ENCODE measurements at regions not wholly inside any gene's neighbourhood (a gene's known extent, or its start where the extent isn't known, plus 50 kb on each side); places are given as distances from the start of the nearest gene placed in this dataset.

GRCh38 chr6:115554060-115554459 is 506.6 kb downstream of the FRK start:
- Histone ChIP-seq H3K4me3 (ENCODE audit: control insufficient read depth in 1 of 7, extremely low read depth in 1 of 7, insufficient read depth in 4 of 7, low read depth in 2 of 7, low read length in 6 of 7) (no peak overlapping the region), H3K27ac (ENCODE audit: insufficient read depth in 1 of 2, low read depth in 1 of 2, low read length in 2 of 2, poor library complexity in 1 of 2, severe bottlenecking in 2 of 2) (no peak overlapping the region), H3K36me3 (ENCODE audit: control insufficient read depth in 4 of 4, insufficient read depth in 4 of 4, low read length in 3 of 4) (no peaks in the 10 kb centered on the region), H3K4me1 (ENCODE audit: control extremely low read depth in 1 of 4, control insufficient read depth in 4 of 4, insufficient read depth in 4 of 4, low read length in 3 of 4) (no peaks in the 10 kb centered on the region), H3K27me3 (replicated peaks in 2 of 5; ENCODE audit: control insufficient read depth in 4 of 5, insufficient read depth in 5 of 5, low read length in 4 of 5) (no peaks in the 10 kb centered on the region), H3K9me3 (ENCODE audit: control extremely low read depth in 1 of 5, control insufficient read depth in 4 of 5, insufficient read depth in 2 of 5, low read depth in 1 of 5, low read length in 4 of 5) (no peaks in the 10 kb centered on the region)
- DNase-seq: no peak
- ChIA-PET CTCF (no interaction called here), POLR2A (no interaction called here)
- 76% methylated on average over 3 of the region's 4 CpGs for WGBS (ENCODE audit: insufficient coverage)

- Histone ChIP-seq H3K9me3 (ENCODE audit: control extremely low read depth in 1 of 5, control insufficient read depth in 4 of 5, insufficient read depth in 2 of 5, low read depth in 1 of 5, low read length in 4 of 5) (no peaks in the 10 kb centered on the region), H3K27me3 (replicated peaks in 2 of 5; ENCODE audit: control insufficient read depth in 4 of 5, insufficient read depth in 5 of 5, low read length in 4 of 5) (no peaks in the 10 kb centered on the region), H3K4me3 (ENCODE audit: control insufficient read depth in 1 of 7, extremely low read depth in 1 of 7, insufficient read depth in 4 of 7, low read depth in 2 of 7, low read length in 6 of 7) (no peak overlapping the region), H3K36me3 (ENCODE audit: control insufficient read depth in 4 of 4, insufficient read depth in 4 of 4, low read length in 3 of 4) (no peaks in the 10 kb centered on the region), H3K27ac (ENCODE audit: insufficient read depth in 1 of 2, low read depth in 1 of 2, low read length in 2 of 2, poor library complexity in 1 of 2, severe bottlenecking in 2 of 2) (no peak overlapping the region), H3K4me1 (ENCODE audit: control extremely low read depth in 1 of 4, control insufficient read depth in 4 of 4, insufficient read depth in 4 of 4, low read length in 3 of 4) (no peaks in the 10 kb centered on the region)
- DNase-seq: no peak
- no CpG with 5 or more reads among the region's 3 CpGs for WGBS (ENCODE audit: insufficient coverage)
- CTCF ChIA-PET: no interaction called here
- POLR2A ChIA-PET: no interaction called here
Observed at GRCh38 chr6:115551527-115551926, 509.2 kb downstream of the FRK start.

GRCh38 chr6:115545672-115545986 is 515.1 kb downstream of the FRK start:
- no peaks in the 10 kb centered on the region for H3K36me3 ChIP-seq (ENCODE audit: control insufficient read depth in 4 of 4, insufficient read depth in 4 of 4, low read length in 3 of 4)
- WGBS (ENCODE audit: insufficient coverage): 90% methylated on average over 2 of the region's 3 CpGs
- no peaks in the 10 kb centered on the region for H3K27me3 ChIP-seq (replicated peaks in 2 of 5; ENCODE audit: control insufficient read depth in 4 of 5, insufficient read depth in 5 of 5, low read length in 4 of 5)
- H3K4me3 ChIP-seq (ENCODE audit: control insufficient read depth in 1 of 7, extremely low read depth in 1 of 7, insufficient read depth in 4 of 7, low read depth in 2 of 7, low read length in 6 of 7): no peak overlapping the region
- no peak overlapping the region for H3K27ac ChIP-seq (ENCODE audit: insufficient read depth in 1 of 2, low read depth in 1 of 2, low read length in 2 of 2, poor library complexity in 1 of 2, severe bottlenecking in 2 of 2)
- H3K4me1 ChIP-seq (ENCODE audit: control extremely low read depth in 1 of 4, control insufficient read depth in 4 of 4, insufficient read depth in 4 of 4, low read length in 3 of 4): no peaks in the 10 kb centered on the region
- ChIA-PET CTCF (no interaction called here), POLR2A (no interaction called here)
- H3K9me3 ChIP-seq (ENCODE audit: control extremely low read depth in 1 of 5, control insufficient read depth in 4 of 5, insufficient read depth in 2 of 5, low read depth in 1 of 5, low read length in 4 of 5): no peaks in the 10 kb centered on the region
- no peak for DNase-seq

- no peak overlapping the region for H3K4me3 ChIP-seq (ENCODE audit: control insufficient read depth in 1 of 7, extremely low read depth in 1 of 7, insufficient read depth in 4 of 7, low read depth in 2 of 7, low read length in 6 of 7)
- POLR2A ChIA-PET: no interaction called here
- no peaks in the 10 kb centered on the region for H3K27me3 ChIP-seq (replicated peaks in 2 of 5; ENCODE audit: control insufficient read depth in 4 of 5, insufficient read depth in 5 of 5, low read length in 4 of 5)
- no peaks in the 10 kb centered on the region for H3K36me3 ChIP-seq (ENCODE audit: control insufficient read depth in 4 of 4, insufficient read depth in 4 of 4, low read length in 3 of 4)
- 90% methylated on average over 22 of the region's 23 CpGs for WGBS (ENCODE audit: insufficient coverage)
- no peak overlapping the region for H3K27ac ChIP-seq (ENCODE audit: insufficient read depth in 1 of 2, low read depth in 1 of 2, low read length in 2 of 2, poor library complexity in 1 of 2, severe bottlenecking in 2 of 2)
- CTCF ChIA-PET: no interaction called here
- no peaks in the 10 kb centered on the region for H3K9me3 ChIP-seq (ENCODE audit: control extremely low read depth in 1 of 5, control insufficient read depth in 4 of 5, insufficient read depth in 2 of 5, low read depth in 1 of 5, low read length in 4 of 5)
- DNase-seq: no peak
- H3K4me1 ChIP-seq (ENCODE audit: control extremely low read depth in 1 of 4, control insufficient read depth in 4 of 4, insufficient read depth in 4 of 4, low read length in 3 of 4): no peaks in the 10 kb centered on the region
Observed at GRCh38 chr6:115544765-115545671, 515.7 kb downstream of the FRK start.

- Histone ChIP-seq H3K27me3 (replicated peaks in 2 of 5; ENCODE audit: control insufficient read depth in 4 of 5, insufficient read depth in 5 of 5, low read length in 4 of 5) (no peaks in the 10 kb centered on the region), H3K9me3 (ENCODE audit: control extremely low read depth in 1 of 5, control insufficient read depth in 4 of 5, insufficient read depth in 2 of 5, low read depth in 1 of 5, low read length in 4 of 5) (no peaks in the 10 kb centered on the region), H3K36me3 (ENCODE audit: control insufficient read depth in 4 of 4, insufficient read depth in 4 of 4, low read length in 3 of 4) (no peaks in the 10 kb centered on the region), H3K4me1 (ENCODE audit: control extremely low read depth in 1 of 4, control insufficient read depth in 4 of 4, insufficient read depth in 4 of 4, low read length in 3 of 4) (no peaks in the 10 kb centered on the region), H3K4me3 (ENCODE audit: control insufficient read depth in 1 of 7, extremely low read depth in 1 of 7, insufficient read depth in 4 of 7, low read depth in 2 of 7, low read length in 6 of 7) (no peak overlapping the region), H3K27ac (ENCODE audit: insufficient read depth in 1 of 2, low read depth in 1 of 2, low read length in 2 of 2, poor library complexity in 1 of 2, severe bottlenecking in 2 of 2) (no peak overlapping the region)
- POLR2A ChIA-PET: no interaction called here
- no peak for DNase-seq
- 100% methylated on average over 1 of the region's 1 CpG for WGBS (ENCODE audit: insufficient coverage)
- CTCF ChIA-PET: no interaction called here
Observed at GRCh38 chr6:115540077-115540869, 520.4 kb downstream of the FRK start.

- ChIA-PET CTCF (no interaction called here), POLR2A (no interaction called here)
- no peak for DNase-seq
- WGBS (ENCODE audit: insufficient coverage): 96% methylated on average over 4 of the region's 6 CpGs
- no peaks in the 10 kb centered on the region for H3K27me3 ChIP-seq (replicated peaks in 2 of 5; ENCODE audit: control insufficient read depth in 4 of 5, insufficient read depth in 5 of 5, low read length in 4 of 5)
- no peak overlapping the region for H3K27ac ChIP-seq (ENCODE audit: insufficient read depth in 1 of 2, low read depth in 1 of 2, low read length in 2 of 2, poor library complexity in 1 of 2, severe bottlenecking in 2 of 2)
- H3K4me1 ChIP-seq (ENCODE audit: control extremely low read depth in 1 of 4, control insufficient read depth in 4 of 4, insufficient read depth in 4 of 4, low read length in 3 of 4): no peaks in the 10 kb centered on the region
- no peak overlapping the region for H3K4me3 ChIP-seq (ENCODE audit: control insufficient read depth in 1 of 7, extremely low read depth in 1 of 7, insufficient read depth in 4 of 7, low read depth in 2 of 7, low read length in 6 of 7)
- H3K9me3 ChIP-seq (ENCODE audit: control extremely low read depth in 1 of 5, control insufficient read depth in 4 of 5, insufficient read depth in 2 of 5, low read depth in 1 of 5, low read length in 4 of 5): no peaks in the 10 kb centered on the region
- no peaks in the 10 kb centered on the region for H3K36me3 ChIP-seq (ENCODE audit: control insufficient read depth in 4 of 4, insufficient read depth in 4 of 4, low read length in 3 of 4)
Observed at GRCh38 chr6:115539531-115539930, 521.2 kb downstream of the FRK start.

- Histone ChIP-seq H3K4me3 (ENCODE audit: control insufficient read depth in 1 of 7, extremely low read depth in 1 of 7, insufficient read depth in 4 of 7, low read depth in 2 of 7, low read length in 6 of 7) (no peak overlapping the region), H3K27ac (ENCODE audit: insufficient read depth in 1 of 2, low read depth in 1 of 2, low read length in 2 of 2, poor library complexity in 1 of 2, severe bottlenecking in 2 of 2) (no peak overlapping the region), H3K4me1 (ENCODE audit: control extremely low read depth in 1 of 4, control insufficient read depth in 4 of 4, insufficient read depth in 4 of 4, low read length in 3 of 4) (no peaks in the 10 kb centered on the region), H3K36me3 (ENCODE audit: control insufficient read depth in 4 of 4, insufficient read depth in 4 of 4, low read length in 3 of 4) (no peaks in the 10 kb centered on the region), H3K27me3 (replicated peaks in 2 of 5; ENCODE audit: control insufficient read depth in 4 of 5, insufficient read depth in 5 of 5, low read length in 4 of 5) (no peaks in the 10 kb centered on the region), H3K9me3 (ENCODE audit: control extremely low read depth in 1 of 5, control insufficient read depth in 4 of 5, insufficient read depth in 2 of 5, low read depth in 1 of 5, low read length in 4 of 5) (no peaks in the 10 kb centered on the region)
- ChIA-PET POLR2A (no interaction called here), CTCF (no interaction called here)
- WGBS (ENCODE audit: insufficient coverage): no CpG with 5 or more reads among the region's 2 CpGs
- no peak for DNase-seq
Observed at GRCh38 chr6:115524821-115525220, 535.9 kb downstream of the FRK start.
